NT2/D1 (cell line): ENCODE measurements at regions not wholly inside any gene's neighbourhood (a gene's known extent, or its start where the extent isn't known, plus 50 kb on each side); places are given as distances from the start of the nearest gene placed in this dataset.

Experiments used
- SUZ12 ChIP-seq: IDR thresholded peaks from 2 replicates; pipeline ENCODE4 v1.6.1; 2011; ENCODE audit not compliant: insufficient read length, insufficient read depth; ENCODE audit errors: extremely low read depth
- YY1 ChIP-seq: IDR thresholded peaks from 2 replicates; pipeline ENCODE4 v1.6.1; 2011; ENCODE audit not compliant: insufficient read length, insufficient read depth
- ZNF274 ChIP-seq: IDR thresholded peaks from 2 replicates; pipeline ENCODE4 v1.6.1; 2011; ENCODE audit warnings: mild to moderate bottlenecking, low read depth, low read length

DNA sequence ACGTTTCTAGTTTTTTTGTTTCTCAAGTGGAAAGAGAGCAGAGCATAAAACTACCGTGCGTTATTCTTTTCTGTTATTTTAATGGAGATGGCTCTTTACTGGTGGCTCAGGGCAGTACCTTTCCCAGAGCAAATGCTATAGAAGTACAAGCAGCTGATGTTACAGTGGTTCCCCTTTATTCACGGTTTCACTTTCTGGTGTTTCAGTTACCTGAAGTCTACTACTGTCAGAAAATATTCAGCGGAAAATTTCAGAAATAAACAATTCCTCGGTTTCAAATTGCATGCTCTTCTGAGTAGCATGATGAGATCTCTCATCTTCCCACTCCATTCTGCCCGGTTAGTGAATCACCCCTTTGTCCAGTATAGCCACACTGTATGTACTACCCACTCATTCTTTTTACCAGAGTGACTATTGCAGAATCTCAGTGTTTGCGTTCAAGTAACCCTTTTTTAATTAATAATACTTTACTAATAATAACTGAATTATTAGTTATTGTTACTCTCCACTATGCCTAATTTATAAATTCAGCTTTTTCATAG lies 597.5 kb upstream of the ROBO2 start:
- TF ChIP-seq ZNF274: no peak
- no peak for TF ChIP-seq YY1
- no peak for TF ChIP-seq SUZ12
